GM21381 (cell line): ENCODE measurements at regions not wholly inside any gene's neighbourhood (a gene's known extent, or its start where the extent isn't known, plus 50 kb on each side); places are given as distances from the start of the nearest gene placed in this dataset.
"Not testable (repeated sequence)": the region's sequence is repeated elsewhere in the genome, so short reads cannot be mapped to it uniquely, and the experiment has no call there.

Experiments used
- ATAC-seq: cut with Tn5 transposase; IDR thresholded peaks from one replicate; pipeline ENCODE4 v1.9.1; 2021; ENCODE audit warnings: mild to moderate bottlenecking, moderate library complexity; ENCODE audit not compliant: unreplicated experiment

DNA sequence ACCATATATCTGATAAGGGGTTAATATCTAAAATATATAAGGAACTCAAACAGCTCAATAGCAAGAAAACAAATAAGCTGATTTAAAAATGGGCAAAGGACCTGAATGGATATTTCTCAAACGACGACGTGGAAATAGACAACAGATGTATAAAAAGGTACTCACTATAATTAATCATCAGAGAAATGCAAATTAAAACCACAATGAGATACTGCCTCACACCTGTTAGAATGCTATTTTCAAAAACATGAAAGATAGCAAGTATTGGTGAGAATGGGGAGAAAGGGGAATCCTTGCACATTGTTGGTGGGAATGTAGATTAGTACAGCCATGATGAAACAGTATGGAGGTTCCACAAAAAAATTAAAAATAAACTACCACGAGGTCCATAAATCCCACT, 163.2 kb downstream of the DKK1 start:
- ATAC-seq = no peak

- ATAC-seq = no peak
Observed at GRCh38 chr10:52479567-52479966, 165.5 kb downstream of the DKK1 start.

GRCh38 chr10:52481986-52482555, 168.0 kb downstream of the DKK1 start:
- ATAC-seq = no peak

DNA sequence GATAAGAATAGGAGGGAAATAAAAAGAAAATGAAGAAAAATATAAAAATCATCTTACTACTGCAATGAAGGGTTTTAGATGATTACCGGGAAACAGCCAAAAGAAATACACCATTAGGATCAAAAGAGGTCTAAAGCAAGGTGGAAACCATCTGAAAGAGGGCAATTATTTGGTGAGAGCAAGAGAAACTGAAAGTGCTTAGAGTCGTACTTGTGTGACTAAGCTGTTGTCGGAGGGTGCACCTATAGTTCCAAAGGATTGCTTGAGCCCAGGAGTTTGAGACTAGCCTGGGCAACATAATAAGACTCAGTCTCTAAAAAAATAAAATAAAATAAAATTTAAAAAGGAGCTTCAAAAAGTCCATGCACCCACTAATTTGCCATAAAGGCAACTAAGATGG, 169.5 kb downstream of the DKK1 start:
- ATAC-seq = peak; percentile 90

- no peak for ATAC-seq
Observed at GRCh38 chr10:52484206-52485065, 170.4 kb downstream of the DKK1 start.

DNA sequence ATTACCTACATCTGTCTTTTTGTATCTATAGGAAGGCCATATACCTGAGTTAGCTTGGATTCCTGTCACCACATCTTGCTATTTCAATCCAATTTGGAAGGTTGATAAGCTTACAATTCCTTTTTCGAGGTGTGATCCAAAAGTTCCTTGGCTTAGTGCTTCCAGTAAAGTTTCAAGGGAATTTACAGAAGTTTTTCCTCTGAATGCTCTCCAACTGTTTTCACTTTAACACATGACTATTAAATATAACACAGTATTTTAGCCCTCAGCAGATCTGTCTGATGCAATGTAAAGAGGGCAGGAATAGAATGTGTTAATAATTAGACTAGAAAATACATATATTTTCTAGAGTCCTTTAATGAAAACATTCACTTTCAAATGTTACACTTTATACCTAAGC, 171.4 kb downstream of the DKK1 start:
- ATAC-seq = no peak

DNA sequence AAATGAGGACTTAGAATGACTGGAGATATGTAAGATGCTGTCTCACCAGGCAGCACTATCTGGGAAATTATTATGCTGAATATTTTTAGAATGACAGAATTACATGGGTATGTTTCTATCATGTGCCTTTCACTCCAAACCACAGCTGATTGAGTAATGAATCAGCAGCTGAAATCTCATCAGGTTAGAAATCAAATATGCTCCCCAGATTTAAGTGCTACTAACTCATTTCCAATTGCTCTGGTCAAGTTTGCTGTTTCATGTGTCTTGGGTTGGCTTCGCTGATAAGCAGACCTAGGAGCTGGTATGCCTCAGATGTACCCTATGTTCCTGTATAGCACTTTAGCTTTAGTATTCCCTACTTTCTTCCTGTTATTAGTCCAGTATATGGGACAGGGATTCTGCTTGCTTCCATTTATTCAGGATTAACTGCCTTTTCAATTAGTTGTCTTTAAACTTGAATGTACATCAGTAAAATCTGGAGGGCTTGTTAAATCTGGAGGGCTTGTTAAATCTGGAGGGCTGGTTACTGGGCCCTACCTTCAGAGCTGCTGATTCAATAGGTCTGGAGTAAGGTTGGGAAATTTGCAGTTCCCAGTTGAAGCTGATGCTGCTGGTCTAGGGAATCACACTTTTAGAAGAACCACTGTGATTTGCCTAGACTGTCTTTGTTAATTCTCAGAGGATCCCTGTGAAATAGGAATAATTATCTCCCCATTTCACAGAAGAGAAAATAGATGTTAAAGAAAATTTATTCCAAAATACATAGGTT, 172.9 kb downstream of the DKK1 start:
- ATAC-seq = no peak

DNA sequence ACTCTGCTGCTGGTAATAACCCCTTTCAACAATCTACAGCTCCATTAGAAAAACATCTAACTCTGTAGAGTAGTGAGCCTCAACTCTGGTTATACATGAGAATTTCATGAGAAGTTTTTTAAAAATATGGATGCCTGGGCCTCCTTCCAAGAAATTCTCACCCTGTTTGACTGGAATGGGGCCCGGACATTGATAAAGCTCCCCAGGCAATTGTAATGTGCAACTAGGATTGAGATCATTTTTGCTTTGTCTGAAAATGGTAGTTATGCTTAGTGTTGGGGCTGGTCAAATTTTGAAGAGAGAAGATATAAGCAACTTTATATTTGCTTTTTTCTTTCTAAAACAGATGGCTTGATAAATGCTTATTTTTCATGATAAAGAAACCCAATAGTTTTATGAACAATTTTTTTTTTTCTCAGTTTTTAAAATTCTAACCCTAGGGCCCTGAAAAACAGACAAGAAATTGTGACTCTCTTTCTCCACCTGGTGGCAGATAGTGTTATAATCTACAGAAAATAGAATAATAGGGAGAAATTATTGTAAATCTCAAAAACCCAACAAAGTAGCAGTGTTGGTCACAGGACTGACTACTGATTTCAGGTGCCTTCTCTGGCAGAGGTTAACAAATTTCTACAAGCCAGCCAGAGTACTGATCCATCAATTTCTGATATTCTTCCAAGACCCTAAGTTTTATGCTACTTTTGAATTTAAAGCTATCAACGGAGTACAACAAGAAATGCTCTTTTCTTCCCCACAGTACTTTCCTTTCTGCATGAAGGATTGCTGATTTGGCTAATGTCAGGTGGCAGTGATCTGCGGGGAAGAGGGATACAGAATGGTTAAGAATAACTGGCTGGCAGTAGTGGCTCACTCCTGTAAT, 174.8 kb downstream of the DKK1 start:
- no peak for ATAC-seq

DNA sequence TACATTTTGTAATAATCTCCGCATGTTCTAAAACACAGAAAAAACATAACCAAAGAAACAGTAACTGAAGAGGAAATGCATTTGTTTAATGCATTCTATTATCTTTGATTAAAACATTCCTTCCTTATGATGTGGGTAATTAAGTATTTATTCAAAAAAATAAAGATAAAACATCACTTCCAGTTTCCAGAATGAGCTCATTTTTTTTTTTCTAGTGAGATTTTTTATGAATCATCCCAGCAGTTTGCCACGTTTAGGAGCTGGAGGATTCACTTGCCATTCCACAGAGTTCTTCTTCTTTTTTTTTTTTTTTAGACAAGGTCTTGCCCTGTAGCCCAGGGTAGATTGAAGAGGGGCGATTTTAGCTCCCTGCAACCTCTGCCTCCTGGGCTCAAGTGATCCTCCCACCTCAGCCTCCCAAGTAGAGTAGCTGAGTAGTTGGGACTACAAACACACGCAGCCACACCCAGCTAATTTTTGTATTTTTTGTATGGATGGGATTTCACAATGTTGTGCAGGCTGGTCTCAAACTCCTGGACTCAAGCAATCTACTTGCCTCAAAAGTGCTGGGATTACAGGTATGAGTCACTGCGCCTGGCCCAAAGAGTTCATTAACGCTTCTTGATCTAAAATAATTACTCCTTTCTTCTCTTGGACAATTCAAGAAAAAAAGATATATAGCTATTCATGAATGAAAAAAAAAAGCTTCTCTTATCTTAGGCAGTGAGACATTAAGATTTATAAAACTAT, 177.3 kb downstream of the DKK1 start:
- no peak for ATAC-seq

GRCh38 chr10:52499281-52499680, 185.2 kb downstream of the DKK1 start:
- ATAC-seq = no peak

- no peak for ATAC-seq
Observed at GRCh38 chr10:52500476-52500875, 186.4 kb downstream of the DKK1 start.

GRCh38 chr10:52502237-52502636, 188.2 kb downstream of the DKK1 start:
- ATAC-seq = no peak

DNA sequence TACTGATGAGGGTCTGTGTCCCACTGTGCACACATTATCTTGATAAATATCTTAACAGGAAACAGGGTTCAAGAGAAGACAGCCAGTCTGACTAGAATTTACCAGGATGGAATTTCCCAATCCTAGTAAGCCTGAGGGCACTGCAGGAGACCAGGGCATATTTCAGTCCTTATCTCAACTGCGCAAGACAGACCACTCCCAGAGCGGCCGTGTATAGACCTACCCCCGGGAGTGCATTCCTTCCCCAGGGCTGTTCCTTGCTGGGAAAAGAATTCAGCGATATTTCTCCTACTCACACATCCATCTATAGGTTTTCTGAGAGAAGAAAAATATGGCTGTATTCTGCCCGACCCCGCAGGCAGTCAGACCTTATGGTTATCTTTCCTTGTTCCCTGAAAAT, 191.3 kb downstream of the DKK1 start:
- not testable (repeated sequence) for ATAC-seq

DNA sequence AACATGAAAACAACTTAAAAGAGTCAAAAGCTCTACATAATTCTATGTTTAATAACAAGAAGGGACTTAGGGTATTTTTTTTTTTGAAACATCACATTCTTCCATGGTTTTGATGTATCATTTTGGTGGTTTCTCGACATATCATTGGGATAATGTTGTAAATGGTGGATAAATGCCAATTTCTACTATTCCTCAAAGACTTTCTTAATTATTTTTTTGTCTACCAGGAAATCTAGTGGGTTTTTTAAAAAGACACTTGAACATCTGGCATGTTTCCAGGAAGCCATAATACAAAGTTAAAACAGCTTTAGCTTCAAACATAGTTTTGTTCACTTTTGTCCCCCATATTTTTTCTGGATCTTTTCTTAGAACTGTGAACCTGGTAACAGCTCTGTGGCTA, 200.4 kb downstream of the DKK1 start:
- ATAC-seq = no peak

GRCh38 chr10:52517012-52517411, 202.9 kb downstream of the DKK1 start:
- no peak for ATAC-seq

GRCh38 chr10:52523696-52524095, 209.6 kb downstream of the DKK1 start:
- ATAC-seq = no peak

GRCh38 chr10:52525761-52526160, 211.7 kb downstream of the DKK1 start:
- no peak for ATAC-seq

DNA sequence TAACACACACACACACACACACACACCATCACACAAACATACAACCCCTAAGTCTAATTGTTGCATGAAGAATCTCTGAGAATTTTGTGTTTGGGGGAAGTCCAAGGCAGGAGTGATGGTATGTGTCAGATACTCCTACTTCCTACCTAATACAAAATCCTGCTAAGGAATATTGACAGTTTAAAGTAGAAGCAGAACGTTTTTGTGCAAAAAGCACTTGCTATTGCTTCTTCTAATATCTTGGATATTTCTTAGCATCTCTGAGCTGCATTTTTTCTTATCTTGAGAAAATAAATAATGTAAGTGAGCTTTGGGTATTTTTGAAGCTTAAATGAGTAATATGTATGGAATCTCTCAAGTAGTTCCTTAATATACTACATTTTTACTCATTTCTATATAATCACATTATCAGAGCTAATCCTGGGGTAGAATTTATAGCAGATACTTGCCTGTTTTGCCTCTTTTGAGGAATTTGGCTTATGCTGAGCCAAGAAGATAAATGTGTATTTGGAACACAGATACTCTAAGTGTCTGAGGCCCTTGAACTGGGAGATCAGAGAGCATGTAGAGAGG, 212.3 kb downstream of the DKK1 start:
- ATAC-seq = no peak

GRCh38 chr10:52532650-52533290, 218.7 kb downstream of the DKK1 start:
- ATAC-seq = no peak
